OCI-LY1 (cell line): ENCODE measurements at regions not wholly inside any gene's neighbourhood (a gene's known extent, or its start where the extent isn't known, plus 50 kb on each side); places are given as distances from the start of the nearest gene placed in this dataset.

Source experiments
- H2AFZ ChIP-seq: fragments of 200-600 bp; sonication (generic), shearing (Covaris generic); 2 replicates; pipeline ENCODE4 v1.6.0; 2014; ENCODE audit warnings: antibody characterized with exemption, mild to moderate bottlenecking, low read length
- H3F3A ChIP-seq: fragments of 200-600 bp; sonication (generic), shearing (Covaris generic); 2 replicates; pipeline ENCODE4 v1.6.0; 2014; ENCODE audit warnings: mild to moderate bottlenecking, antibody characterized with exemption, low read length, moderate library complexity; ENCODE audit not compliant: insufficient read depth
- H3K27ac ChIP-seq: fragments of 200-600 bp; sonication (generic); 2 replicates; pipeline ENCODE4 v1.5.1; 2014; ENCODE audit warnings: low read length, mixed run types, mild to moderate bottlenecking, low read depth; ENCODE audit not compliant: poor library complexity, severe bottlenecking
- H3K27me3 ChIP-seq: fragments of 200-600 bp; sonication (generic); 2 replicates; pipeline ENCODE4 v1.6.0; 2014; ENCODE audit warnings: antibody characterized with exemption, mild to moderate bottlenecking, low read length, moderate library complexity; ENCODE audit not compliant: insufficient read depth
- H3K36me3 ChIP-seq: fragments of 200-600 bp; sonication (generic); 2 replicates; pipeline ENCODE4 v1.6.1; 2014; ENCODE audit warnings: mild to moderate bottlenecking, antibody characterized with exemption, low read length, moderate library complexity, mixed read lengths; ENCODE audit not compliant: insufficient read depth
- H3K4me1 ChIP-seq: fragments of 200-600 bp; sonication (generic); 2 replicates; pipeline ENCODE4 v1.5.1; 2014; ENCODE audit warnings: mild to moderate bottlenecking, low read length, moderate library complexity; ENCODE audit not compliant: insufficient read depth, severe bottlenecking
- H3K4me2 ChIP-seq: fragments of 200-600 bp; sonication (generic), shearing (Covaris generic); 2 replicates; pipeline ENCODE4 v1.6.1; 2014; ENCODE audit warnings: low read length
- H3K4me3 ChIP-seq: fragments of 200-600 bp; sonication (generic); 2 replicates; pipeline ENCODE4 v1.5.1; 2014; ENCODE audit warnings: low read length, low read depth, mild to moderate bottlenecking, mixed read lengths; ENCODE audit not compliant: poor library complexity, severe bottlenecking
- H3K79me2 ChIP-seq: fragments of 200-600 bp; shearing (Covaris generic); 2 replicates; pipeline ENCODE4 v1.6.1; 2016; ENCODE audit warnings: mixed run types, low read length, mixed read lengths; ENCODE audit not compliant: insufficient read depth
- H3K9ac ChIP-seq: fragments of 200-600 bp; sonication (generic), shearing (Covaris generic); 2 replicates; pipeline ENCODE4 v1.6.1; 2014; ENCODE audit warnings: mild to moderate bottlenecking, low read length, mixed read lengths
- H3K9me2 ChIP-seq: fragments of 200-600 bp; sonication (generic), shearing (Covaris generic); 2 replicates; pipeline ENCODE4 v1.6.1; 2014; ENCODE audit warnings: low read depth, mild to moderate bottlenecking, low read length, mixed read lengths
- H3K9me3 ChIP-seq: fragments of 200-600 bp; shearing (Covaris generic); 2 replicates; pipeline ENCODE4 v1.6.1; 2014; ENCODE audit warnings: low read length, mixed read lengths
- H4K20me1 ChIP-seq: fragments of 200-600 bp; sonication (generic), shearing (Covaris generic); 2 replicates; pipeline ENCODE4 v1.6.0; 2016; ENCODE audit warnings: mild to moderate bottlenecking, low read length; ENCODE audit not compliant: insufficient read depth
- CTCF ChIP-seq: fragments of 200-600 bp; sonication (generic), shearing (Covaris generic); IDR thresholded peaks from 2 replicates; pipeline ENCODE4 v1.5.1; 2017; ENCODE audit warnings: mild to moderate bottlenecking, antibody characterized with exemption, low read length, moderate library complexity, mixed read lengths
- EZH2 ChIP-seq: fragments of 200-600 bp; sonication (generic), shearing (Covaris generic); IDR thresholded peaks from 2 replicates; pipeline ENCODE4 v1.8.0; 2017; ENCODE audit warnings: borderline replicate concordance, mixed run types, mild to moderate bottlenecking, antibody characterized with exemption, low read length, moderate library complexity, mixed read lengths

- TF ChIP-seq EZH2 (no peak), CTCF (no peak)
- H3K4me3 ChIP-seq, result no peak overlapping the region
- H3K9me2 ChIP-seq, result no peaks in the 10 kb centered on the region
- H3K27ac ChIP-seq, result no peak overlapping the region
- H2AFZ ChIP-seq, result no peak overlapping the region
- no peaks in the 10 kb centered on the region for H3F3A ChIP-seq
- H3K27me3 ChIP-seq, result no peaks in the 10 kb centered on the region
- no peak overlapping the region for H3K4me2 ChIP-seq
- H3K4me1 ChIP-seq, result no peaks in the 10 kb centered on the region
- no peaks in the 10 kb centered on the region for H3K79me2 ChIP-seq
- no peak overlapping the region for H3K9ac ChIP-seq
- H4K20me1 ChIP-seq, result no peaks in the 10 kb centered on the region
- no peaks in the 10 kb centered on the region for H3K9me3 ChIP-seq
- no peaks in the 10 kb centered on the region for H3K36me3 ChIP-seq
Observed at GRCh38 chr4:13888112-13888511, 260.6 kb upstream of the BOD1L1 start.

- Histone ChIP-seq H3K9ac (no peak overlapping the region), H4K20me1 (no peaks in the 10 kb centered on the region), H3K9me3 (no peaks in the 10 kb centered on the region), H3K4me1 (no peaks in the 10 kb centered on the region), H2AFZ (no peak overlapping the region), H3K36me3 (no peaks in the 10 kb centered on the region), H3K27me3 (no peaks in the 10 kb centered on the region), H3K4me2 (no peak overlapping the region), H3K9me2 (no peaks in the 10 kb centered on the region), H3K27ac (no peak overlapping the region), H3K79me2 (no peaks in the 10 kb centered on the region), H3K4me3 (no peak overlapping the region), H3F3A (no peaks in the 10 kb centered on the region)
- TF ChIP-seq EZH2 (no peak), CTCF (no peak)
Observed at GRCh38 chr4:13891544-13891939, 264.0 kb upstream of the BOD1L1 start.

- Histone ChIP-seq H3K79me2 (no peaks in the 10 kb centered on the region), H3K9me2 (no peaks in the 10 kb centered on the region), H3K36me3 (no peaks in the 10 kb centered on the region), H4K20me1 (no peaks in the 10 kb centered on the region), H3K4me1 (no peaks in the 10 kb centered on the region), H3K9ac (no peak overlapping the region), H3K9me3 (no peaks in the 10 kb centered on the region), H3K27ac (no peak overlapping the region), H2AFZ (no peak overlapping the region), H3F3A (no peaks in the 10 kb centered on the region), H3K4me2 (no peak overlapping the region), H3K27me3 (no peaks in the 10 kb centered on the region), H3K4me3 (no peak overlapping the region)
- TF ChIP-seq EZH2, result no peak
- TF ChIP-seq CTCF, result no peak
Observed at GRCh38 chr4:13892739-13893105, 265.2 kb upstream of the BOD1L1 start.
